ENCODE measurements at regions not wholly inside any gene's neighbourhood (a gene's known extent, or its start where the extent isn't known, plus 50 kb on each side); places are given as distances from the start of the nearest gene placed in this dataset.
"Not testable (repeated sequence)": the region's sequence is repeated elsewhere in the genome, so short reads cannot be mapped to it uniquely, and the experiment has no call there.

DNA sequence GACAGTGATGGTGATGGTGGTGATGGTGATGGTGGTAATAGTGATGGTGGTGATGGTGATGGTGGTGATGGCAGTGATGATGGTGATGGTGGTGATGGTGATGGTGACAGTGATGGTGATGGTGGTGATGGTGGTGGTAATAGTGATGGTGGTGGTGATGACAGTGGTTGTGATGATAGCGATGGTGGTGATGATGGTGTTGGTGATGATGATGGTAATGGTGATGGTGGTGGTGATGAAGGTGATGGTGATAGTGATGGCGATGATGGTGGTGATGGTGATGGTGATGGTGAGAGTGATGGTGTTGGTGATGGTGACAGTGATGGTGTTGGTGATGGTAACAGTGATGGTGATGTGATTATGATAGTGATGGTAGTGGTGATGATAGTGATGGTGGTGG is 94.3 kb downstream of the ASB1 start:
- DNase-seq (ENCODE audit: low spot score): no peak

DNA sequence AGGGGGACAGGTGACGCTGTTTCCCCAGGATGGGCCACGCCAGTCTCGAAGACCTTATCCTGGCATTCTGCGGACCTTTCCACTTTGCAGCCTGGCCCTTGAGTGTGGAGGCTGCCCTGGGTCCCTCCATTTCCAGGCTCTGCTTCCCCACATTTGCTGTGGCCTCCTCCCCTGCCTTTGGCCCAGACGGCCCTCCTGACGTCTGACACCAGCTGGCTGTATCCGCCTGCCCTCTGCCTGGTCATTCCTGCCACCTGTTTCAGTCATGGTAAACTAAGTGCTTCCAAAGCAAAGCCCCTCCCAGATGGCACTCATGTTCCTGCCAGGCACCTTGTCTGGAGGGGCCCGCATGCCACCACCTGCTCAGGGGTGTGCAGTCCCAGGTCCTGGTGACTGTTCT is 95.1 kb downstream of the ASB1 start:
- DNase-seq (ENCODE audit: low spot score): no peak

DNA sequence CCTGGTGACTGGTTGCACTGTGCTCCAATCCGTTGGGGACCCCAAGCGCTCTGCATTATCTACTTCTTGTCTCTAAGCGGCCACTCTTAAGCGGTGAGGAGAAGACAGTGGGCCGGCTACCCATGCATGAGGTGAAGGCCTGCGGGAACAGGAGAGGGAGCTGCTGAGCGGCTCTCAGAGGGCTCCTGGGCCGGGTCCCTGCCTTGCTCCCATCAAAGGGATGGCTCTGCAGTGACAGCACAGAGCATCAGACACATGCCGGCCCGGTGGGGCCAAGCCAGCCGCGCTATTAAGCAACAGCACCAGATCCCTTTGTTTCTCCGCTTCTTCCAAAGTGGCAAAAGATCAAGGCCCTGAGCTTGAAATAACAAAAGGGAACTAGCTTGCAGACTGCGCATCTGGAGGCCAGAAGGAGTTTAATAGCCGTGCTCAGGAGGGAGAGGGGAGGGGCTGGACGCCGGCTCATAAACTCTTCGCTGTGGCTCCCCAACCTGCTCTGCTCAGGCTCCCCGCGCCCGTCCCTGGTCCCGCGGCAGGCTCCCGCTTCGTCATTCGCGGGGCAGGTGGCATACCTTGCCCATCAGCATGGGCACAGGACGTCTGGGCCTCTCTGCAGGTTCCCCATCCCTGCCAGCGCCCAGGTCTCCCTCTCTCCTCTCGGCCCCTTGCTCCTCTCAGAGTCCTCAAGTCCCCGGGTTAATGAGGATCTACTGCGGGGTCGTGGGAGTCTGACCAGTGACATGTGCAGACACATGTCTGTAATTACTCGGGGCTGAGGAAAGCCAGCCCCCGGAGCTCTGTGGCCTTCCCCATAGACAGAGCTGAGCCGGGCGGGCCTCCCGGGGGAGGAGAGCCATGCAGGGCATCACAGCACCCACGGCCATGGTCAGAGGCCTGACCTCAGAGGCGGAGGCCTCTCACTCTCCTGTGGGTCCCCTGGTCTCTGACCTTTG is 96.7 kb downstream of the ASB1 start:
- peak; percentile 50 for DNase-seq (ENCODE audit: low spot score)

DNA sequence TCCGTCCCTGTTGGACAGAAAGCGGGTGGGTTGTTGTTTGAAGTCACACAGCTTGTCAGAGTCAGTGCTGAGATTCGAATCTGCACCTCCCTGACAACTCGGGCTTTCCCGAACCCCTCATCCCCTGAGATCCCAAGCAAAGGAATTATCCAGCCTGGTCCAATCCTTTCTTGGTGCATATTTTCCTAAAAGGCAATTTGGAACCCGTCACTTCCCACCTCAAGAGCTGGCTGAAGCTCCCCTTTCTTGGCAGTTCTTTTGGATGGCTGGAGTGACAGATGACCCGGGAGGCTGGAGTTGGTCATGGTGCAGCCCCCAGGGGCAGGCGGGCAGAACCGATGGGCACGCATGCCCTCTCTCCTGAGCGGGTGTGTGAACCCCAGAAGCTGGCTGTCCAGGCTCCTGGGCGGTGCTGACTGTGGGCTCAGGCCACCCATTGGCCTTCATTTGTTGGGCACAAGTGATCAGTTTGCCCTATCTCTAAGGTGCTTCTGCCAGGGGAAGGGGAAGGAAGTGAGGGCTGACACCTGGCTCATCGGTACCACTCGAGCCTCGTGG is 97.8 kb downstream of the ASB1 start:
- DNase-seq (ENCODE audit: low spot score): no peak

DNA sequence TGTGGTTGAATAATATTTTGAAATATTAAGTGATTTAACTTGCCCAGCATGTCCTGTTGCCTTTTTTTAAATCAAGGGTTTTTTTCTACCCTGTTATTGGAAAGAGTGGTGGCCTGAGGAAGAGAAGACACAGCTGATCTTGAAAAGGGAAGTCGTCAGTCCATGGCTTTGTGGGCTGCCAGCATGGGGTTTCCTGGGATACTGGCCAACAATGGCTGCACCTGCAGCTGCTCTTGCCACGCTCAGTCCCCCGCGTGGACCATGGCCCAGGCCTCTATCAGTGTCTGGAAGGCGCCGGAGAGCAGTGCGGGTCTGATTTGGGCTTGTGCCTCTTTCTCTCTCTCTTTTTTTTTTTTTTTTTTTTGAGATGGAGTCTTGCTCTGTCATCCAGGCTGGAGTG is 99.3 kb downstream of the ASB1 start:
- no peak for DNase-seq (ENCODE audit: low spot score)

DNA sequence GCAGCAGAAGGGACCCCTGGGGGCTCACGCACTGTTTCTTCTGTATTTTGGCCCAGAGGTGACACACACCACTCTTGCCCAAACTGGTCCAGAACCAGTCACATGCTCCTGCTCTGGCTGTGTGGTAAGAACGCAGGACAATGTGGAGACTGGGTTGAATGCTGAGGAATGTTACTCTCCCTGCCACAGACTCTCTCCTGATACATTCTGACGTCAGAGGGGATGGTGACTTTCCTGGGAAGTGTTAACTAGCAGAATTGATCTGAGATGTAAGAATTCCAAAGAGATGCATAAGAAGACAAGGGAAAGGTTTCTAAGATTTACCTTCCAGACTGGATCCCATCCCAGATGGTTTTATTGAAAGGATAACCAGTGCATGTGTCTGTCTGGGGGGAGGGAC is 100.8 kb downstream of the ASB1 start:
- peak; percentile 17 for DNase-seq (ENCODE audit: low spot score)

DNA sequence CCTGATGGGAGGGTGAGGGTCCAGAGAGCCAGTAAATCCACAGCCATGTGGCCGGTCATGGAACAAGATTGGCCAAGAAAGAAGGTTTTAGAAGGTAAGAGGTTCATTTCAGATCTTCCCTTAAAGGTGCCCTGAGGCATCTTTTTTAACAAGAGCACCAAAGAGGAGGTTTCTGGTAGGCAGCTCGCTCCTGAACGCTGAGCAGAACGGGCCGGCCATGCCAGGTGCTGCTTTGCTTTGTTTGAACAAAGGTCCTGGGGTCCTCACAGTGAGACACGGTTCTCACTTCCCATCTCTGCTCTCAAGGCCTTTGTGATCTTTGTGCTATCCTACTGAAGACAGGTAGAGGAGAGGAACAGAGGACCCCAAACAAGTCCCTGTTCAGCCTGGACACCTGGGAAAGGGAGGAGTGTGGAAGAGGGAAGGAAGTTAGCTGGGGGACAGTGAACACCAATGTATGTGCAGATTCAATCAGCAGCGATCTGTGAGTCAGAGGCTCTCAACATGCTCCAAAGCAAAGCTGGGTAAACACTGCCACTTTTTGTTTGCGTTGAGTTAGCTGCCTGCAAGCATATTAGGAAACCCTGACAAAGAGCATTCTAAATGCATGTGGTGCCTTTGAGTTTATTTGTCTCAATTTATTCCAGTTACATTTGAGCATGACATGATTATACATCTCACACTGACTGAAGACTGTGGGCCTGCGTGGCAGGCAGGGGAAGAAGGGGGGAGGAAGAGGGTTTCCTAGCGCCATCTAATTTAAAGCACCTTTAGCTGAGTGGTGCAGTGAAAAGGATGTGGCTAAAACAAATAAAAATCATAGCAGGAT is 102.4 kb downstream of the ASB1 start:
- peak; percentile 15 for DNase-seq (ENCODE audit: low spot score)

DNA sequence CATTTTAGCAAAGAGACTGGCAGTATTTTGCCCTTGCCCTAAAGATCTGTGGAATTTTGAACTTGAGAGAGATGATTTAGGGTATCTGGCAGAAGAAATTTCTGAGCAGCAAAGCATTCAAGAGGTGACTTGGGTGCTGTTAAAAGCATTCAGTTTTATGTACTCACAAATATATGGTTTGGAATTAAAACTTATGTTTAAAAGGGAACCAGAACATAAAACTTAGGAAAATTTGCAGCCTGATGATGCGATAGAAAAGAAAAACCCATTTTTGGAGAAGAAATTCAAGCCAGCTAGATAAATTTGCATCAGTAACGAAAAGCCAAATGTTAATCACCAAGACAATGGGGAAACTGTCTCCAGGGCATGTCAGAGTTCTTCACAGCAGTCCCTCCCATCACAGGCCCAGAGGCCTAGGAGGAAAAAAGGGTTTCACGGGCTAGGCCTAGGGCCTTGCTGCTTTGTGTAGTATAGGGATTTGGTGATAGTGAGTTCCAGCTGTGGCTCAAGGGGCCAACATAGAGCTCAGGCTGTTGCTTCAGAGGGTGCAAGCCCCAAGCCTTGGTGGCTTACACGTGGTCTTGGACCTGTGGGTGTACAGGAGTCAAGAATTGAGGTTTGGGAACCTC is 104.4 kb downstream of the ASB1 start:
- DNase-seq (ENCODE audit: low spot score): not testable (repeated sequence)

DNA sequence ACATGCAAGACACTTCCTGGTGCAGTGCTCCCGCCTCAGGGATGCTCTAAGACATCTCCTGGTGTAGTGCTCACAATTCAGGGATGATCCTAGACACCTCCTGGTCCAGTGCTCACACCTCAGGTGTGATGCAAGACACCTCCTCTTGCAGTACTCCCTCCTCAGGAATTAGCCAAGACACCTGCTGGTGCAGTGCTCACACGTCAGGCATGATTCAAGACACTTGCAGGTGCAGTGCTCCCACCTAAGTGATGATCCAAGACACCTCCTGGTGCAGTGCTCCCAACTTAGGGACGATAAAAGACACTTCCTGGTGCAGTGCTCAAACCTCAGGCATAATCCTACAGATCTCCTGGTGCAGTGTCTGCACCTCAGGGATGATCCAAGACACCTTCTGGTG is 117.0 kb downstream of the ASB1 start:
- DNase-seq (ENCODE audit: low spot score): not testable (repeated sequence)

DNA sequence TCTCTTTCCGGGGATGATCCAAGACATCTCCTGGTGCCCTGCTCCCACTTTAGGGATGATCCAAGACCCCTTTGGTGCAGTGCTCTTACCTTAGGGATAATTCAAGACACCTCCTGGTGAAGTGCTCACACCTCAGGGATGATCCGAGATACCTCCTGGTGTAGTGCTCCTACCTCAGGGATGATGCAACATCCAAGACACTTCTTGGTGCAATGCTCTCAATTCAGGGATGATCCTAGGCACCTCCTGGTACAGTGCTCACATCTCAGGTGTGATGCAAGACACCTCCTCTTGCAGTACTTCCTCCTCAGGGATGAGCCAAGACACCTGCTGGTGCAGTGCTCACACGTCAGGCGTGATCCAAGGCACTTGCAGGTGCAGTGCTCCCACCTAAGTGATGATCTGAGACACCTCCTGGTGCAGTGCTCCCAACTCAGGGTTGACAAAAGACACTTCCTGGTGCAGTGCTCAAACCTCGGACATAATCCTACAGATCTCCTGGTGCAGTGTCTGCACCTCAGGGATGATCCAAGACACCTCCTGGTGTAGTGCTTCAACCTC is 122.3 kb downstream of the ASB1 start:
- DNase-seq (ENCODE audit: low spot score): no peak

DNA sequence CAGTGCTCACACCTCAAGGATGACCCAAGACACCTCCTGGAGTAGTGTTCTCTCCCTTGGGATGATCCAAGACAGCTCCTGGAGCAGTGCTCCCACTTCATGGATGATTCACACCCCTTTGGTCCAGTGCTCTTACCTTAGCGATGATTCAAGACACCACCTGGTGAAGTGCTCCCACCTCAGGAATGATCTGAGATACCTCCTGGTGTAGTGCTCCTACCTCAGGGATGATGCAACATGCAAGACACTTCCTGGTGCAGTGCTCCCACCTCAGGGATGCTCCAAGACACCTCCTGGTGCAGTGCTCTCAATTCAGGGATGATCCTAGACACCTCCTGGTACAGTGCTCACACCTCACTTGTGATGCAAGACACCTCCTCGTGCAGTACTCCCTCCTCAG is 123.1 kb downstream of the ASB1 start:
- DNase-seq (ENCODE audit: low spot score): no peak

DNA sequence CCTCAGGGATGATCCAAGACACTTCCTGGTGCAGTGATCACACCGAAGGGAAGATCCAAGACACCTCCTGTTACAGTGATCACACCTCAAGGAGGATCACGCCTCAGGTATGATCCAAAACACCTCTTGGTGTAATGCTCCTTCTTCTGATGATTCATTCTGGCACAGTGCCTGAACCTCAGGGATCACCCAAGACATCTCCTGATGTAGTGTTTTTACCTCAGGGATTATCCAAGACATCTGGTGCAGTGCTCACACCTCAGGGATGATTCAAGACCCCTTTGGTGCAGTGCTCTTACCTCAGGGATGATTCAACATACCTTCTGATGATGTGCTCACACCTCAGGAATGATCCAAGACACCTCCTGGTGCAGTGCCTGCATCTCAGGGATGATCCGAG is 124.4 kb downstream of the ASB1 start:
- no peak for DNase-seq (ENCODE audit: low spot score)

DNA sequence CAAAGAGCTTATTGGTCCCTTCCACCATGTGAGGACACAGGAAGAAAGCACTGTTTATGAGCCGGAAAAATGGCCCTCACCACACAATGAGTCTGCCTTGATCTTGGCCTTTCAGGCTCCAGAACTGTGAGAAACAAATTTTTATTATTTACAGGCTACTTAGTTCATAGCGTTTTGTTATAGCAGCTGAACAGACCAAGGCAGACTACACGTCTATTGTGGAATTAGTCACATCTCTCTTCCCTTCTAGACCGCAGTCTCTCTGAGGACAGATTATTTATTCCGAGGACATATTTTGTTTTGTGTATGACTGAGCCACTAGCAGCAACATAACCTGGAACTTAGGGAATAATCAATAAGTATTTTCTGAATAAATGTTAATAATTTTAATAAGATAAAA is 125.5 kb downstream of the ASB1 start:
- no peak for DNase-seq (ENCODE audit: low spot score)

DNA sequence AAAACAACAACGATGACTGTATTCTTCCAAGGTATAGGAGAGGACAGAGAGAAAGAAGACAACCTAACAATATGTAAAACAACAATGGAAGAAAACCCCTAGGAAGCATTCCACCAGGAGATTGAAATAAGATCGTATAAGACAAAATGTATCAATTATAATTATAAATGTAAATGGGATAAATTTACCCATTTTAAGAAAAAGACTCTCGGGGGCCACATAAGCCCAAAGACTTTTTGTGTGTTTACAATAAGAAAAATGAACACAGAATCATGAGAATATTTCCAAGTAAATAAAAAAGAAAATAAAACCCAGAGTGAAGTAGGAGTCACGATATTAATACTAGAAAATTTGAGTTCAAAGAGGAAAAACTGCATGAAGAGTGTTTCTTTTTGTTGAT is 126.4 kb downstream of the ASB1 start:
- DNase-seq (ENCODE audit: low spot score): no peak

DNA sequence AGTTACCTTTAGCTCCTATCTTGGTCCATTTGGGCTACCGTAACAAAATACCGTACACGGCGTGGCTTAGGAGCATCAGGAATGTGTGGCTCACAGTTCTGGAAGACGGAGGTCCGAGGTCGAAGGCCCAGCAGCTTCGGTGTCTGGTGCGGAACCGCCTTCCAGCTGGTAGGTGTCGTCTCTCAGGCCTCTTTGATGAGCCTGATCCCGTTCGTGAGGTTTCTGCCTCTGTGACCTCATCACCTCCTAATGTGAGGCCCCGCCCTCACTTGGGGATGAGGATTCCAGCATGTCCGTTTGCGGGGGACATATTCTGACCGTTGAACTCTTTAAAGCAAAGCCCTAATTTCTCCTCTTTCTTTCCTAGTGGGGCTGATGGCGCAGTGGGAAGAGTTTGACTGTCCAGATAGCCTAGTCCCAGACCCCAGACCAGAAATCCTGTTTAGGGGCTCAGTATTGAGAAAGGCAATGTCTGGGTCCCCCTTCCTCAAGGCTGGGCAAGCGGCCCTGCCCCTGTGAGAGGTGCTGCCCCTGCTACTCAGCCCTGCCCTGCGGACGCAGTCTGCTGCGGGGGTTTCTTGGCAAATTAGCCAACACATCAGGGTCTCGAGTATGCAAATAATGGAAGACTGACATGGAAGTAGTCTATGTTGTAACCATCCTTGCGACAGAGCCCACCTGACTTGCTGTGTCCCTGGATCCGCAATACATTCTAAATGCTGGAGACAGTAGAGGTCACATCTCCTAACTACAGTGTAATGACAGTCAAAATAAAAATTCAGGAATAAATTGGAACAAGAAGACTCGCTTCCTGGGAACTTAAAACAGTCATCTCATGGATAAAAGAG is 128.0 kb downstream of the ASB1 start:
- no peak for DNase-seq (ENCODE audit: low spot score)

DNA sequence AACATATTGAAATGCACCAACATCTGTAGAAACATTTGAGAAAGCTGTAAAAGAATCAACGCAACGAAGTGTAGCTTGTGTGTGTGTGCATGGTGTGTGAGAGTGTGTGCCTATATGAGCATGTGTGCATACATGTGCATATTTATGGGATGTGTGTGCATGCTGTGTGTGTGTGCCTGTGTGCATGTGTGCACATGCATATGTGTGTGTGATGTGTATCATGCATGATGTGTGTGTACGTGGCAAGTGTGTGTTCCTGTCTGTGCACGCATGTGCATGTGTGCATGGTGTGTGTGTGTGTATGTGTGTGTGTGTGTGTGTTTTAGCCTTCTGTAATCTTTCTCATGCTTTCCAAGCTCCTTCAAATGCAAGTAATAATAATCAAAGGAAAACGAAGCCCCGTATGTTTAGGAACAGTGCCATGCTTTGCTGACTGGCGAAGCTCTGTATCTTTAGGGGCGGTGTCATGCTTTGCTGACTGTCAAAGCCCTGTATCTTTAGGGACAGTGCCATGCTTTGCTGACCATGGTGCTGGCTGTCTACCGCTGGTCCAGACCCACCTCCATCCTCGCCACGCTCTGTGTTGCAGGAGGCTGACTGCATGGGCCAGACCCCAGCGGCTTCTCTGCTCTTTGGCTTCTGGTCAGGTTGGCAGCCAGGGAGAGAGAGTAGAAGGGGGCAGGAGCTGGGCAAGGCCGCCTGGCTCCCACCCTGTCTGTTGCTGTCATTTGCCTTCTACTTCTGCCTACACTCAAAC is 129.2 kb downstream of the ASB1 start:
- DNase-seq (ENCODE audit: low spot score): no peak

DNA sequence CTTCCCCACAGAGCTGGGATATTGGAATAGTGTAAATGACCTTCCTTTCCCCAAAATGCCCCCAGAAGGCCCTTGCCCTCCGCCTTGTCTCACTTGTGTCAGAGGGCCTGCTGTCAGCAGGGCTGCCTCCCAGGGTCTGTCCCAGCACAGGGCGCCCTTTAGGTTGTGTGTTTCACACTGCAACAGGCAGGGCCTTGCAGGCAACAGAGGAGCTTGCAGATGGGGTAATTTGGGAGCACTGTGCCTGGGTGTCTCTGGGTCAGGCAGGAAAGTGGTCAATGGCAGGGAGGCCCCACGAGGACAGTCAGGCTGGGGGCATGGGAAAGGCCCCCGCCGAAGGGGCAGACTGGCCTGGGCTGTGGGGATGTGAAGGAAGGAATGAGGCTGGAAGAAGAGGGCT is 130.7 kb downstream of the ASB1 start:
- no peak for DNase-seq (ENCODE audit: low spot score)

DNA sequence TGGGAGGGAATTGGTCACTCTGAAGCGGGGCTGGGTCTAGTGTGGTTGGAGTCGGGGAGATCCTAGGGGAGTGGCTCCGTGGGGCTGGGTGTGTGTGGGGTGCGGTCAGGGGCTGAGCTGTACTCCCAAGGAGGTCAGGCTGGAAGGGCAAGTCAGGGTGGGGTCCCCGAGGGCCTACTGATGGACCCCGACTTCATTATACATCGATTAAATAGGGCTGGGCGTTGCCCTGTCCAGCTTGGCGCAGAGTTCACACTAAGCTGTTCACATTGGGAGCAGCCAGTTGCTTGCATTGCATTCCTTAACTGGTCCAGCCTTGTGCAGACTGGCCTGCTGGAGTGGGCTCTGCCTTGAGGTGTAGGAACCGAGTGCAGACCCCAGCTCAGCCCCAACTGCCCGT is 131.2 kb downstream of the ASB1 start:
- no peak for DNase-seq (ENCODE audit: low spot score)

DNA sequence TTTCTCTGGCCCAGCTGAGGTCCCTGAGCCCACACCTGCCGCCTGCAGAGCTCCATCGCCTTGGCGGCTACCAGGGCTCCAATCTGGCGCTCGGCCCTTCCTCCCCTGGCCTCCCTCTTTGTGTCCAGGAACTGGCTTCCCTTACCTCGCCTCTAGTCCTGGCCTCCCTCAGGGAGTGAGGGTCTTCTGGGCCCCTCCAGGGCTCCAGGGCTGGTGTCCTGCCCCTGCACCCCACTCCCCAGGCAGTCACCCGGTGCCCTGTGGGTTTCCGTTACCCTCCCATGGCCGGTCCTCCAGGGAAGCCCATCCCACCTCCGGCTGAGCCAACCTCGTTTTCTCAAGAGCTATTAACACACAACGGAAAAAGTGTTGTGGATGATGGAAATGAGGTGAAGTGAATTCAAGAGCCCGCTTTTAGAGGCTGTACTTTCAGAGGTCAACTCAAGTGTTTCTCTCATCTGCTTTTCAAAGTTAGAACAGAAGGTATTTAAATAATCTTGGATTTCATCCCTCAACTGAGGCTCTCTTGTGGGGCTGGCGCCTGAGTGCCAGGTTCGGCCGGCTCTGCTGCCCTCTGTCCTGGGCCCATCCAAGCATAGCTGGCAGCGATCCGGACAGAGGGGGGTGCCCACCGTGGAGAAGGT is 131.9 kb downstream of the ASB1 start:
- no peak for DNase-seq (ENCODE audit: low spot score)

Data from umbilical cord (tissue), 1 donor.